GM23338 (cell line): ENCODE measurements at regions not wholly inside any gene's neighbourhood (a gene's known extent, or its start where the extent isn't known, plus 50 kb on each side); places are given as distances from the start of the nearest gene placed in this dataset.

Source experiments
- ATAC-seq: fragments of 200-7000 bp; cut with Tn5 transposase; 3 replicates; pipeline ENCODE4 v1.9.1; 2020
- DNase-seq: peaks from one replicate; pipeline ENCODE4 v3.0.0-alpha.2; 2015; ENCODE audit warnings: low spot score
- H2AFZ ChIP-seq: fragments of 200-600 bp; sonication (generic); 2 replicates; pipeline ENCODE4 v1.8.0; 2016; ENCODE audit warnings: antibody characterized with exemption, mild to moderate bottlenecking, moderate library complexity
- H3F3A ChIP-seq: fragments of 200-600 bp; sonication (generic); replicated peaks from 2 replicates; pipeline ENCODE4 v1.8.0; 2017; ENCODE audit warnings: antibody characterized with exemption, mixed run types, low read depth
- H3K27ac ChIP-seq: fragments of 200-600 bp; sonication (generic); 2 replicates; pipeline ENCODE4 v1.6.1; 2016; ENCODE audit warnings: low read depth
- H3K27me3 ChIP-seq: fragments of 200-600 bp; sonication (generic); 2 replicates; pipeline ENCODE4 v1.8.0; 2016; ENCODE audit warnings: mild to moderate bottlenecking, mixed run types, moderate library complexity; ENCODE audit not compliant: insufficient read depth
- H3K36me3 ChIP-seq: fragments of 200-600 bp; sonication (generic); 2 replicates; pipeline ENCODE4 v1.8.0; 2016; ENCODE audit warnings: mild to moderate bottlenecking; ENCODE audit not compliant: insufficient read depth
- H3K4me1 ChIP-seq: fragments of 200-600 bp; sonication (generic); 2 replicates; pipeline ENCODE4 v1.8.0; 2016; ENCODE audit warnings: mild to moderate bottlenecking, moderate library complexity; ENCODE audit not compliant: insufficient read depth
- H3K4me2 ChIP-seq: fragments of 200-600 bp; sonication (generic); 2 replicates; pipeline ENCODE4 v1.7.1; 2017; ENCODE audit warnings: mixed run types
- H3K4me3 ChIP-seq: fragments of 200-600 bp; sonication (generic); 2 replicates; pipeline ENCODE4 v1.6.1; 2016; ENCODE audit warnings: mixed run types
- H3K79me2 ChIP-seq: fragments of 200-600 bp; sonication (generic); replicated peaks from 2 replicates; pipeline ENCODE4 v1.8.0; 2017; ENCODE audit warnings: mild to moderate bottlenecking; ENCODE audit not compliant: insufficient read depth
- H3K9me2 ChIP-seq: fragments of 200-600 bp; sonication (generic); 2 replicates; pipeline ENCODE4 v1.8.0; 2017; ENCODE audit not compliant: insufficient read depth
- H4K20me1 ChIP-seq: fragments of 200-600 bp; sonication (generic); replicated peaks from 2 replicates; pipeline ENCODE4 v1.8.0; 2017; ENCODE audit warnings: mild to moderate bottlenecking; ENCODE audit not compliant: insufficient read depth
- H3K27ac Mint-ChIP-seq: 2 replicates; pipeline ENCODE4 v1.8.0; 2020; ENCODE audit warnings: inconsistent platforms, mild to moderate bottlenecking, moderate library complexity, mixed read lengths
- H3K27me3 Mint-ChIP-seq: 3 replicates; pipeline ENCODE4 v1.8.0; 2022; ENCODE audit warnings: low read depth, mild to moderate bottlenecking, moderate library complexity, mixed read lengths, inconsistent platforms; ENCODE audit not compliant: insufficient read depth, poor library complexity
- H3K36me3 Mint-ChIP-seq: 3 replicates; pipeline ENCODE4 v1.8.0; 2021; ENCODE audit warnings: low read depth, mild to moderate bottlenecking, inconsistent platforms, moderate library complexity, mixed read lengths
- H3K4me1 Mint-ChIP-seq: 3 replicates; pipeline ENCODE4 v1.8.0; 2020; ENCODE audit warnings: mild to moderate bottlenecking, inconsistent platforms, mixed read lengths
- H3K4me3 Mint-ChIP-seq: 3 replicates; pipeline ENCODE4 v1.8.0; 2021; ENCODE audit warnings: moderate library complexity, mild to moderate bottlenecking, inconsistent platforms, mixed read lengths
- H3K9me3 Mint-ChIP-seq: 3 replicates; pipeline ENCODE4 v1.8.0; 2020; ENCODE audit warnings: moderate library complexity, mild to moderate bottlenecking, inconsistent platforms, mixed read lengths
- CREB1 ChIP-seq: fragments of 250-450 bp; sonication (Bioruptor Pico); IDR thresholded peaks from 2 replicates; pipeline ENCODE4 v1.5.0; 2020; ENCODE audit warnings: low read depth, mild to moderate bottlenecking, moderate library complexity
- EZH2 ChIP-seq: fragments of 200-600 bp; sonication (generic); IDR thresholded peaks from one replicate; pipeline ENCODE4 v1.8.0; 2017; ENCODE audit warnings: antibody characterized with exemption, mild to moderate bottlenecking, low read depth; ENCODE audit not compliant: unreplicated experiment
- EZH2phosphoT487 ChIP-seq: fragments of 200-600 bp; sonication (generic); IDR thresholded peaks from one replicate; pipeline ENCODE4 v1.8.1; 2018; ENCODE audit warnings: antibody characterized with exemption; ENCODE audit not compliant: unreplicated experiment
- JUNB ChIP-seq: IDR thresholded peaks from one replicate; pipeline ENCODE4 v1.6.1; 2016; ENCODE audit warnings: antibody characterized with exemption; ENCODE audit not compliant: unreplicated experiment
- NANOG ChIP-seq: IDR thresholded peaks from 2 replicates; pipeline ENCODE4 v1.6.1; 2016; ENCODE audit warnings: antibody characterized with exemption, borderline replicate concordance
- POLR2AphosphoS5 ChIP-seq: IDR thresholded peaks from 2 replicates; pipeline ENCODE4 v1.6.1; 2016; ENCODE audit warnings: antibody characterized with exemption, low read depth
- STAT1 ChIP-seq: IDR thresholded peaks from one replicate; pipeline ENCODE4 v1.6.1; 2016; ENCODE audit warnings: antibody characterized with exemption; ENCODE audit not compliant: unreplicated experiment
- ZNF114 ChIP-seq: fragments of 250-450 bp; sonication (Bioruptor Pico); IDR thresholded peaks from 2 replicates; pipeline ENCODE4 v1.5.0; 2020; ENCODE audit warnings: mild to moderate bottlenecking, moderate library complexity
- ZNF331 ChIP-seq: fragments of 250-450 bp; sonication (Bioruptor Pico); IDR thresholded peaks from 2 replicates; pipeline ENCODE4 v1.5.0; 2020; ENCODE audit warnings: low read depth, mild to moderate bottlenecking, moderate library complexity
- TF ChIP-seq, protein P1 (sequence below), 2 experiments: fragments of 200-600 bp in 1 of 2; sonication (generic) in 1 of 2; conservative IDR thresholded peaks; 2 replicates each; pipeline versions ENCODE4 v1.5.1 to v1.6.1; 2016 to 2017; ENCODE audit warnings: antibody characterized with exemption in 2 of 2, low read depth in 2 of 2, mild to moderate bottlenecking in 2 of 2, moderate library complexity in 1 of 2
- TF ChIP-seq, protein P2 (sequence below): fragments of 250-450 bp; sonication (Bioruptor Pico); IDR thresholded peaks from 2 replicates; pipeline ENCODE4 v1.5.0; 2020; ENCODE audit warnings: mild to moderate bottlenecking, moderate library complexity
- TF ChIP-seq, protein P3 (sequence below): IDR thresholded peaks from 2 replicates; pipeline ENCODE4 v1.6.1; 2016; ENCODE audit warnings: antibody characterized with exemption
- TF ChIP-seq, protein P4 (sequence below): IDR thresholded peaks from one replicate; pipeline ENCODE4 v1.6.1; 2018; ENCODE audit warnings: antibody characterized with exemption; ENCODE audit not compliant: unreplicated experiment

DNA sequence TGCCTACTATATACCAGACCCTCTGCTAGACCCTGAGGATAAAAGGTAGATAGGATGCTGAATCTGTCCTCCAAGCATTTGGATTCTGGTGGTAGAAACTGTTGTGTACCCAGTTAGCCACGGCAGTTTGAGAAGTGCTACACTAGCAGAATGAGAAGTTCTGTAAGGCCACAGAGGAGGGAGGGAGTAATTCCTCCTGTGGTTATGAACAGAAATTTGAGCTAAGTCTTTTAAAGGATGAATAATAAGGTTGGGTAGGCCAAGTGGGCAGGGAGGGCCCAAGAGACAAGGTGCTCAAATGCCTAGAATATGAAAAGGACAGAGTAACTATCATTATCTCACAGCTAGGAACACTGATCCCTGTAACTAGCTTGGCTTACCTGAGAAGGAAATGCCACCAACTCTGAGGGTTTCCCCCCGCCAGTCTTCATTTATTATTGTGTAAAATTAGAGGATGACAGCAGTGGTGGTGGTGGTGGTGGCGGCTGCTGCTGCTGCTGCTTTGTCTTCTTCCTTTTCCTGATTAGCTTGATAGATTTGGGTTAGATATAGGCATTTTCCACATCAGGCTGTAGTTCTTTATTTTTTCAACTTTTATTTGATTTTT is 243.3 kb downstream of the PRL start:
- Mint-ChIP-seq H3K36me3 (peaks cover 33% of the 10 kb centered on the region), H3K27me3 (peaks cover 2% of the 10 kb centered on the region), H3K4me3 (no peak overlapping the region), H3K27ac (no peak overlapping the region), H3K9me3 (peaks cover 8% of the 10 kb centered on the region; the same call in 2 of the 3 replicates), H3K4me1 (peaks cover 7% of the 10 kb centered on the region)
- TF ChIP-seq, protein P1, sequence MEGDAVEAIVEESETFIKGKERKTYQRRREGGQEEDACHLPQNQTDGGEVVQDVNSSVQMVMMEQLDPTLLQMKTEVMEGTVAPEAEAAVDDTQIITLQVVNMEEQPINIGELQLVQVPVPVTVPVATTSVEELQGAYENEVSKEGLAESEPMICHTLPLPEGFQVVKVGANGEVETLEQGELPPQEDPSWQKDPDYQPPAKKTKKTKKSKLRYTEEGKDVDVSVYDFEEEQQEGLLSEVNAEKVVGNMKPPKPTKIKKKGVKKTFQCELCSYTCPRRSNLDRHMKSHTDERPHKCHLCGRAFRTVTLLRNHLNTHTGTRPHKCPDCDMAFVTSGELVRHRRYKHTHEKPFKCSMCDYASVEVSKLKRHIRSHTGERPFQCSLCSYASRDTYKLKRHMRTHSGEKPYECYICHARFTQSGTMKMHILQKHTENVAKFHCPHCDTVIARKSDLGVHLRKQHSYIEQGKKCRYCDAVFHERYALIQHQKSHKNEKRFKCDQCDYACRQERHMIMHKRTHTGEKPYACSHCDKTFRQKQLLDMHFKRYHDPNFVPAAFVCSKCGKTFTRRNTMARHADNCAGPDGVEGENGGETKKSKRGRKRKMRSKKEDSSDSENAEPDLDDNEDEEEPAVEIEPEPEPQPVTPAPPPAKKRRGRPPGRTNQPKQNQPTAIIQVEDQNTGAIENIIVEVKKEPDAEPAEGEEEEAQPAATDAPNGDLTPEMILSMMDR (conservative IDR thresholded peaks at IDR 0.05; ENCODE audit: low read depth in 2 of 2), result no peak
- TF ChIP-seq JUNB, result no peak
- TF ChIP-seq EZH2, result no peak
- no peak for TF ChIP-seq EZH2phosphoT487
- TF ChIP-seq ZNF114 (CRISPR knock-in tag), result no peak
- TF ChIP-seq, protein P2, sequence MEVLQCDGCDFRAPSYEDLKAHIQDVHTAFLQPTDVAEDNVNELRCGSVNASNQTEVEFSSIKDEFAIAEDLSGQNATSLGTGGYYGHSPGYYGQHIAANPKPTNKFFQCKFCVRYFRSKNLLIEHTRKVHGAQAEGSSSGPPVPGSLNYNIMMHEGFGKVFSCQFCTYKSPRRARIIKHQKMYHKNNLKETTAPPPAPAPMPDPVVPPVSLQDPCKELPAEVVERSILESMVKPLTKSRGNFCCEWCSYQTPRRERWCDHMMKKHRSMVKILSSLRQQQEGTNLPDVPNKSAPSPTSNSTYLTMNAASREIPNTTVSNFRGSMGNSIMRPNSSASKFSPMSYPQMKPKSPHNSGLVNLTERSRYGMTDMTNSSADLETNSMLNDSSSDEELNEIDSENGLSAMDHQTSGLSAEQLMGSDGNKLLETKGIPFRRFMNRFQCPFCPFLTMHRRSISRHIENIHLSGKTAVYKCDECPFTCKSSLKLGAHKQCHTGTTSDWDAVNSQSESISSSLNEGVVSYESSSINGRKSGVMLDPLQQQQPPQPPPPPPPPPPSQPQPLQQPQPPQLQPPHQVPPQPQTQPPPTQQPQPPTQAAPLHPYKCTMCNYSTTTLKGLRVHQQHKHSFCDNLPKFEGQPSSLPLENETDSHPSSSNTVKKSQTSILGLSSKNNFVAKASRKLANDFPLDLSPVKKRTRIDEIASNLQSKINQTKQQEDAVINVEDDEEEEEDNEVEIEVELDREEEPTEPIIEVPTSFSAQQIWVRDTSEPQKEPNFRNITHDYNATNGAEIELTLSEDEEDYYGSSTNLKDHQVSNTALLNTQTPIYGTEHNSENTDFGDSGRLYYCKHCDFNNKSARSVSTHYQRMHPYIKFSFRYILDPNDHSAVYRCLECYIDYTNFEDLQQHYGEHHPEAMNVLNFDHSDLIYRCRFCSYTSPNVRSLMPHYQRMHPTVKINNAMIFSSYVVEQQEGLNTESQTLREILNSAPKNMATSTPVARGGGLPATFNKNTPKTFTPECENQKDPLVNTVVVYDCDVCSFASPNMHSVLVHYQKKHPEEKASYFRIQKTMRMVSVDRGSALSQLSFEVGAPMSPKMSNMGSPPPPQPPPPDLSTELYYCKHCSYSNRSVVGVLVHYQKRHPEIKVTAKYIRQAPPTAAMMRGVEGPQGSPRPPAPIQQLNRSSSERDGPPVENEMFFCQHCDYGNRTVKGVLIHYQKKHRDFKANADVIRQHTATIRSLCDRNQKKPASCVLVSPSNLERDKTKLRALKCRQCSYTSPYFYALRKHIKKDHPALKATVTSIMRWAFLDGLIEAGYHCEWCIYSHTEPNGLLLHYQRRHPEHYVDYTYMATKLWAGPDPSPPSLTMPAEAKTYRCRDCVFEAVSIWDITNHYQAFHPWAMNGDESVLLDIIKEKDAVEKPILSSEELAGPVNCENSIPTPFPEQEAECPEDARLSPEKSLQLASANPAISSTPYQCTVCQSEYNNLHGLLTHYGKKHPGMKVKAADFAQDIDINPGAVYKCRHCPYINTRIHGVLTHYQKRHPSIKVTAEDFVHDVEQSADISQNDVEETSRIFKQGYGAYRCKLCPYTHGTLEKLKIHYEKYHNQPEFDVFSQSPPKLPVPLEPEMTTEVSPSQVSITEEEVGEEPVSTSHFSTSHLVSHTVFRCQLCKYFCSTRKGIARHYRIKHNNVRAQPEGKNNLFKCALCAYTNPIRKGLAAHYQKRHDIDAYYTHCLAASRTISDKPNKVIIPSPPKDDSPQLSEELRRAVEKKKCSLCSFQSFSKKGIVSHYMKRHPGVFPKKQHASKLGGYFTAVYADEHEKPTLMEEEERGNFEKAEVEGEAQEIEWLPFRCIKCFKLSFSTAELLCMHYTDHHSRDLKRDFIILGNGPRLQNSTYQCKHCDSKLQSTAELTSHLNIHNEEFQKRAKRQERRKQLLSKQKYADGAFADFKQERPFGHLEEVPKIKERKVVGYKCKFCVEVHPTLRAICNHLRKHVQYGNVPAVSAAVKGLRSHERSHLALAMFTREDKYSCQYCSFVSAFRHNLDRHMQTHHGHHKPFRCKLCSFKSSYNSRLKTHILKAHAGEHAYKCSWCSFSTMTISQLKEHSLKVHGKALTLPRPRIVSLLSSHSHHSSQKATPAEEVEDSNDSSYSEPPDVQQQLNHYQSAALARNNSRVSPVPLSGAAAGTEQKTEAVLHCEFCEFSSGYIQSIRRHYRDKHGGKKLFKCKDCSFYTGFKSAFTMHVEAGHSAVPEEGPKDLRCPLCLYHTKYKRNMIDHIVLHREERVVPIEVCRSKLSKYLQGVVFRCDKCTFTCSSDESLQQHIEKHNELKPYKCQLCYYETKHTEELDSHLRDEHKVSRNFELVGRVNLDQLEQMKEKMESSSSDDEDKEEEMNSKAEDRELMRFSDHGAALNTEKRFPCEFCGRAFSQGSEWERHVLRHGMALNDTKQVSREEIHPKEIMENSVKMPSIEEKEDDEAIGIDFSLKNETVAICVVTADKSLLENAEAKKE (CRISPR knock-in tag), result no peak
- TF ChIP-seq ZNF331, result no peak
- no peak for TF ChIP-seq POLR2AphosphoS5
- TF ChIP-seq, protein P3, sequence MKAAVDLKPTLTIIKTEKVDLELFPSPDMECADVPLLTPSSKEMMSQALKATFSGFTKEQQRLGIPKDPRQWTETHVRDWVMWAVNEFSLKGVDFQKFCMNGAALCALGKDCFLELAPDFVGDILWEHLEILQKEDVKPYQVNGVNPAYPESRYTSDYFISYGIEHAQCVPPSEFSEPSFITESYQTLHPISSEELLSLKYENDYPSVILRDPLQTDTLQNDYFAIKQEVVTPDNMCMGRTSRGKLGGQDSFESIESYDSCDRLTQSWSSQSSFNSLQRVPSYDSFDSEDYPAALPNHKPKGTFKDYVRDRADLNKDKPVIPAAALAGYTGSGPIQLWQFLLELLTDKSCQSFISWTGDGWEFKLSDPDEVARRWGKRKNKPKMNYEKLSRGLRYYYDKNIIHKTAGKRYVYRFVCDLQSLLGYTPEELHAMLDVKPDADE, result no peak
- TF ChIP-seq, protein P4, sequence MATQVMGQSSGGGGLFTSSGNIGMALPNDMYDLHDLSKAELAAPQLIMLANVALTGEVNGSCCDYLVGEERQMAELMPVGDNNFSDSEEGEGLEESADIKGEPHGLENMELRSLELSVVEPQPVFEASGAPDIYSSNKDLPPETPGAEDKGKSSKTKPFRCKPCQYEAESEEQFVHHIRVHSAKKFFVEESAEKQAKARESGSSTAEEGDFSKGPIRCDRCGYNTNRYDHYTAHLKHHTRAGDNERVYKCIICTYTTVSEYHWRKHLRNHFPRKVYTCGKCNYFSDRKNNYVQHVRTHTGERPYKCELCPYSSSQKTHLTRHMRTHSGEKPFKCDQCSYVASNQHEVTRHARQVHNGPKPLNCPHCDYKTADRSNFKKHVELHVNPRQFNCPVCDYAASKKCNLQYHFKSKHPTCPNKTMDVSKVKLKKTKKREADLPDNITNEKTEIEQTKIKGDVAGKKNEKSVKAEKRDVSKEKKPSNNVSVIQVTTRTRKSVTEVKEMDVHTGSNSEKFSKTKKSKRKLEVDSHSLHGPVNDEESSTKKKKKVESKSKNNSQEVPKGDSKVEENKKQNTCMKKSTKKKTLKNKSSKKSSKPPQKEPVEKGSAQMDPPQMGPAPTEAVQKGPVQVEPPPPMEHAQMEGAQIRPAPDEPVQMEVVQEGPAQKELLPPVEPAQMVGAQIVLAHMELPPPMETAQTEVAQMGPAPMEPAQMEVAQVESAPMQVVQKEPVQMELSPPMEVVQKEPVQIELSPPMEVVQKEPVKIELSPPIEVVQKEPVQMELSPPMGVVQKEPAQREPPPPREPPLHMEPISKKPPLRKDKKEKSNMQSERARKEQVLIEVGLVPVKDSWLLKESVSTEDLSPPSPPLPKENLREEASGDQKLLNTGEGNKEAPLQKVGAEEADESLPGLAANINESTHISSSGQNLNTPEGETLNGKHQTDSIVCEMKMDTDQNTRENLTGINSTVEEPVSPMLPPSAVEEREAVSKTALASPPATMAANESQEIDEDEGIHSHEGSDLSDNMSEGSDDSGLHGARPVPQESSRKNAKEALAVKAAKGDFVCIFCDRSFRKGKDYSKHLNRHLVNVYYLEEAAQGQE, result no peak
- TF ChIP-seq CREB1 (CRISPR knock-in tag), result no peak
- no peak for TF ChIP-seq STAT1
- no peak for TF ChIP-seq NANOG
- no peak overlapping the region for H3K4me2 ChIP-seq
- no peaks in the 10 kb centered on the region; the same call in 1 of the 2 replicates for H3K4me1 ChIP-seq
- no peaks in the 10 kb centered on the region for H3K9me2 ChIP-seq
- no peak overlapping the region for H3K27ac ChIP-seq
- H3K27me3 ChIP-seq, result no peaks in the 10 kb centered on the region
- DNase-seq (no peak), ATAC-seq (no peak)
- no peaks in the 10 kb centered on the region for H3F3A ChIP-seq
- H3K79me2 ChIP-seq, result no peaks in the 10 kb centered on the region
- no peaks in the 10 kb centered on the region; the same call in 1 of the 2 replicates for H3K36me3 ChIP-seq
- no peaks in the 10 kb centered on the region for H4K20me1 ChIP-seq
- H2AFZ ChIP-seq, result no peak overlapping the region
- no peak overlapping the region for H3K4me3 ChIP-seq
